ENCODE measurements at regions not wholly inside any gene's neighbourhood (a gene's known extent, or its start where the extent isn't known, plus 50 kb on each side); places are given as distances from the start of the nearest gene placed in this dataset.

DNA sequence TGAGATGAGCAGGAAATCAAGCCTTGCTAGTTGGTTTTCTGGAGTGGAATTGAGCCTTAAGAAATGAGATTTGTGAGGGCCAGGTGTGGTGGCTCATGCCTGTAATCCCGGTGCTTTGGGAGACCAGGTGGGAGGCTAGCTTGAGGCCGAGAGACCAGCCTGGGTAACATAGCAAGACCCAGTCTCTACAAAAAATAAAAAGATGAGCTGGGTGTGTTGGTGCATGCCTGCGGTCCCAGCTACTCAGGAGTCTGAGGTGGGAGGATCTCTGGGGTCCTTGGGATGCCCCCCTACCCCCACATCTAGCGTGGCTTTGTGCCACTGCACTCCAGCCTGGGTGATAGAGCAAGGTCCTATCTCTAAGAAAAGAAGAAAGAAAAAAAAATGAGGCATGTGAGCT, 104.2 kb upstream of the RTL1 start:
- TF ChIP-seq ZFX (IDR thresholded peaks at IDR 0.05; ENCODE audit: borderline replicate concordance) (no peak), CTCF (IDR thresholded peaks at IDR 0.05) (no peak)

GRCh38 chr14:101008196-101008595, 104.7 kb upstream of the RTL1 start:
- H3K27ac ChIP-seq: no peak overlapping the region

More for the DNA sequence above, 104.2 kb upstream of the RTL1 start:
- H3K27ac ChIP-seq: no peak overlapping the region

DNA sequence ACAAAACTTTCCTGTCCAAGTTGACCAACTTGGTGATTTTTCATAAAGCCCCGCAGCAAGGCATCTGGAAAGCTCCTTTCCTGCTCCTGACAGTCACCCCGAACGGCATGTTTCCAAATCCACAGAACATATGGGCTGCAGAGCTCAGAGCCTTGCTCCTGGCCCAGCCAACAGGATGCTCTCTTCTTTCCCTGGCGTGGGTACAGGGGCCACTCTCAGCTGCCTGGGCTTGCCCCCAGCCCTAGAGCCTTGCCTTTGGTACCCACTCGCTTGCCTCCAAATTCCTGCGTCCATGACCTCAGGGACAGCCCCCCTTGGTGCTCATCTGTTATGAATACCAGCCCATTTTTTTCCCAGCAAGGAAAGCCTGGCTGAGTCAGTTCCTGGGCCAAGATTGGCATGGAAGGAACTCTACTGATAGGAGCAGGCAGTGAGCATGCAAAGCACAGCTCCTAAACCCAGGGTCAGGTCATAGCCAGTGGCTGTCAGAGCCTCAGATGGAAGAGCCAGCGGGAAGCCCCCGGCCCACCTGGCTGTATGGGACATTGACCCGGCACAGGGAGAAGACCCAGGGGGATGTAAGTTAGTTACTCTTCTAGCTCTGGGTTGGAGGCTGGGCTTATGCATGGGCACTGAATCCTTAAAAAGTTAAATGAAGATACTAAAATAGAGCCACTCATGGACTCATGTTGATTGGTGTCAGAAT, 105.3 kb upstream of the RTL1 start:
- H3K27ac ChIP-seq: no peak overlapping the region
- no peak for TF ChIP-seq CTCF (IDR thresholded peaks at IDR 0.05)
- no peak for TF ChIP-seq ZFX (IDR thresholded peaks at IDR 0.05; ENCODE audit: borderline replicate concordance)

More at GRCh38 chr14:101008196-101008595, 104.7 kb upstream of the RTL1 start:
- TF ChIP-seq ZFX (IDR thresholded peaks at IDR 0.05; ENCODE audit: borderline replicate concordance) (no peak), CTCF (IDR thresholded peaks at IDR 0.05) (no peak)

GRCh38 chr14:101009531-101009930, 106.0 kb upstream of the RTL1 start:
- TF ChIP-seq ZFX (IDR thresholded peaks at IDR 0.05; ENCODE audit: borderline replicate concordance): no peak
- TF ChIP-seq CTCF (IDR thresholded peaks at IDR 0.05): no peak
- H3K27ac ChIP-seq: no peak overlapping the region

- TF ChIP-seq ZFX (IDR thresholded peaks at IDR 0.05; ENCODE audit: borderline replicate concordance) (no peak), CTCF (IDR thresholded peaks at IDR 0.05) (no peak)
These were observed 106.8 kb upstream of the RTL1 start for GRCh38 chr14:101010293-101010692.

DNA sequence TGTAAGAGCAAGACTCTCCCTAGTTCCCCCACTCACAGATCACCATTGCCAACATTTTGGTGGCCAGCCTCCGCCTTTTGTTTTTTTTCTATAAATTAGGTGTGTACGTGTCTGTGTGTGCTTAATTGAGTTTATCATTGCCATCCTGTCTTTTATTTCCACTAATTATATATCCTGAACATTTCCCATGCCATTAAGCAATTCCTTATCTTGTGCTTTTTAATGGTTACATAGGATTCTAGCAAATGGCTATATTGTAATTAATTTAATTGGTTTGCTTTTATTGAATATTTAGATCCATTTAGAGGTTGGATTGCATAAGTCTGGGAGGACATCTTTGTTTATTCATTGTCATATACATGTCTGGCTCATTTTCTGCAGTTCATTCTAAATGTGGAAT, 107.3 kb upstream of the RTL1 start:
- TF ChIP-seq ZFX (IDR thresholded peaks at IDR 0.05; ENCODE audit: borderline replicate concordance): no peak
- H3K27ac ChIP-seq: no peak overlapping the region

More at GRCh38 chr14:101010293-101010692, 106.8 kb upstream of the RTL1 start:
- no peak overlapping the region for H3K27ac ChIP-seq

- TF ChIP-seq CTCF (IDR thresholded peaks at IDR 0.05): no peak
- no peak for TF ChIP-seq ZFX (IDR thresholded peaks at IDR 0.05; ENCODE audit: borderline replicate concordance)
- no peak overlapping the region for H3K27ac ChIP-seq
These were observed 113.7 kb upstream of the RTL1 start for GRCh38 chr14:101017209-101017608.

Measured in 22Rv1 (cell line).